Aorta (tissue), 5 donors: ENCODE measurements at regions not wholly inside any gene's neighbourhood (a gene's known extent, or its start where the extent isn't known, plus 50 kb on each side); places are given as distances from the start of the nearest gene placed in this dataset.
"Not testable (repeated sequence)": the region's sequence is repeated elsewhere in the genome, so short reads cannot be mapped to it uniquely, and the experiment has no call there.

Experiments used
- ATAC-seq: fragments of 200-7000 bp; cut with Tn5 transposase; one replicate; pipeline ENCODE4 v1.9.1; 2022; ENCODE audit warnings: moderate library complexity; ENCODE audit not compliant: low FRiP score
- DNase-seq, 2 donors: peaks; one replicate each; pipeline ENCODE4 v3.0.0-alpha.2; 2020
- H3K27ac ChIP-seq, 2 donors: one replicate each; pipeline ENCODE4 v1.5.1; 2013; ENCODE audit warnings: low read length in 2 of 2, mild to moderate bottlenecking in 2 of 2, moderate library complexity in 2 of 2, control low read depth in 1 of 2, inconsistent platforms in 1 of 2, low read depth in 1 of 2
- H3K27me3 ChIP-seq, 2 donors: one replicate each; pipeline ENCODE4 v1.6.1; 2013; ENCODE audit warnings: control low read depth in 1 of 2, low read length in 1 of 2, mild to moderate bottlenecking in 1 of 2, moderate library complexity in 1 of 2; ENCODE audit not compliant: insufficient read depth in 2 of 2, control insufficient read depth in 1 of 2
- H3K36me3 ChIP-seq, 2 donors: one replicate each; pipeline ENCODE4 v1.6.1; 2013; ENCODE audit warnings: control low read depth in 1 of 2, low read length in 1 of 2, mild to moderate bottlenecking in 1 of 2; ENCODE audit not compliant: insufficient read depth in 2 of 2, control insufficient read depth in 1 of 2
- H3K4me1 ChIP-seq, 2 donors: one replicate each; pipeline ENCODE4 v1.6.1; 2013; ENCODE audit warnings: low read length in 2 of 2, control low read depth in 1 of 2, mild to moderate bottlenecking in 1 of 2, moderate library complexity in 1 of 2; ENCODE audit not compliant: insufficient read depth in 2 of 2, control insufficient read depth in 1 of 2
- H3K4me3 ChIP-seq, 2 donors: one replicate each; pipeline ENCODE4 v1.5.1; 2013; ENCODE audit warnings: low read length in 2 of 2, control low read depth in 1 of 2, mild to moderate bottlenecking in 1 of 2
- H3K9me3 ChIP-seq: one replicate; pipeline ENCODE4 v1.6.1; 2013; ENCODE audit warnings: mild to moderate bottlenecking, low read length; ENCODE audit not compliant: control insufficient read depth
- WGBS, 2 donors: extraction: QIAGEN DNeasy Blood & Tissue Kit; methylation state at CpG; one replicate each; pipeline ENCODE4 v1.1.7; 2013; 5-methylcytosine and 5-hydroxymethylcytosine counted together
- intact Hi-C, 2 donors: fragments of 100-400 bp; cut with DNase I; formaldehyde crosslinking; loops; one replicate each; pipeline versions ENCODE4 v1.14.2 to v1.15.0; 2022
- donor health status: healthy with polysubstance abuse.
- donor health status: Bipolar disorder and iron deficiency.
- donor health status: DM: no; HTN: no; CAD: no.
- donor health status: DM: no; HTN: no; CAD: no.
- donor health status: DM: yes; HTN: yes; CAD: no.

GRCh38 chr22:22374163-22374562, 129.6 kb downstream of the VPREB1 start:
- H3K27ac ChIP-seq, result no peak overlapping the region
- no peak overlapping the region for H3K4me3 ChIP-seq
- no peaks in the 10 kb centered on the region for H3K4me1 ChIP-seq
- ATAC-seq (no peak), DNase-seq (no peak)
- H3K27me3 ChIP-seq, result no peaks in the 10 kb centered on the region
- no peaks in the 10 kb centered on the region for H3K36me3 ChIP-seq
- intact Hi-C loops, result no loop called here
- WGBS, 2 donors, result 45 to 69% methylated on average over 2 of the region's 2 CpGs
- no peaks in the 10 kb centered on the region for H3K9me3 ChIP-seq

- Histone ChIP-seq H3K4me1 (no peaks in the 10 kb centered on the region), H3K27me3 (no peaks in the 10 kb centered on the region), H3K36me3 (no peaks in the 10 kb centered on the region), H3K27ac (no peak overlapping the region), H3K4me3 (no peak overlapping the region), H3K9me3 (no peaks in the 10 kb centered on the region)
- intact Hi-C loops, result no loop called here
- no peak for ATAC-seq
- WGBS, 2 donors, result 53 to 61% methylated on average over 5 of the region's 5 CpGs
- DNase-seq, result no peak
These were observed 130.0 kb downstream of the VPREB1 start for GRCh38 chr22:22374579-22374978.

- H3K4me1 ChIP-seq, result no peaks in the 10 kb centered on the region
- 56 to 57% methylated on average over 7 of the region's 7 CpGs for WGBS, 2 donors
- no peaks in the 10 kb centered on the region for H3K9me3 ChIP-seq
- no peaks in the 10 kb centered on the region for H3K36me3 ChIP-seq
- ATAC-seq (peak; percentile 62), DNase-seq (no peak)
- H3K27me3 ChIP-seq, result no peaks in the 10 kb centered on the region
- no peak overlapping the region for H3K27ac ChIP-seq
- H3K4me3 ChIP-seq, result no peak overlapping the region
- intact Hi-C loops, result no loop called here
These were observed 131.2 kb downstream of the VPREB1 start for GRCh38 chr22:22375576-22376351.

- Histone ChIP-seq H3K4me3 (no peak overlapping the region), H3K36me3 (no peaks in the 10 kb centered on the region), H3K9me3 (no peaks in the 10 kb centered on the region), H3K27ac (no peak overlapping the region), H3K4me1 (no peaks in the 10 kb centered on the region), H3K27me3 (no peaks in the 10 kb centered on the region)
- 72 to 73% methylated on average over 3 of the region's 3 CpGs for WGBS, 2 donors
- DNase-seq (no peak), ATAC-seq (no peak)
- intact Hi-C loops, result no loop called here
These were observed 131.7 kb downstream of the VPREB1 start for GRCh38 chr22:22376352-22376706.

- ATAC-seq, intact Hi-C loops, H3K4me1 ChIP-seq, H3K27me3 ChIP-seq, H3K27ac ChIP-seq, H3K9me3 ChIP-seq, H3K36me3 ChIP-seq, DNase-seq, H3K4me3 ChIP-seq: not testable (repeated sequence)
- WGBS, 2 donors, result 67% methylated on average over 6 of the region's 6 CpGs
These were observed 131.7 kb downstream of the ZNF280B start for GRCh38 chr22:22376884-22377283.

GRCh38 chr22:22377335-22377734, 131.2 kb downstream of the ZNF280B start:
- no peak overlapping the region for H3K4me3 ChIP-seq
- intact Hi-C loops, result no loop called here
- H3K27me3 ChIP-seq, result no peaks in the 10 kb centered on the region
- H3K27ac ChIP-seq, result no peak overlapping the region
- ATAC-seq, result no peak
- H3K36me3 ChIP-seq, result no peaks in the 10 kb centered on the region
- H3K9me3 ChIP-seq, result no peaks in the 10 kb centered on the region
- DNase-seq, result no peak
- no peaks in the 10 kb centered on the region for H3K4me1 ChIP-seq

- Histone ChIP-seq H3K4me1 (no peaks in the 10 kb centered on the region), H3K4me3 (no peak overlapping the region), H3K27ac (no peak overlapping the region), H3K27me3 (no peaks in the 10 kb centered on the region), H3K36me3 (no peaks in the 10 kb centered on the region), H3K9me3 (no peaks in the 10 kb centered on the region)
- intact Hi-C loops, result no loop called here
- 57 to 61% methylated on average over 8 of the region's 8 CpGs for WGBS, 2 donors
- DNase-seq (no peak), ATAC-seq (no peak)
These were observed 129.8 kb downstream of the ZNF280B start for GRCh38 chr22:22378446-22379415.

- intact Hi-C loops, result no loop called here
- 20 to 21% methylated on average over 11 of the region's 11 CpGs for WGBS, 2 donors
- DNase-seq (no peak), ATAC-seq (no peak)
- Histone ChIP-seq H3K27ac (no peak overlapping the region), H3K27me3 (no peaks in the 10 kb centered on the region), H3K4me1 (no peaks in the 10 kb centered on the region), H3K36me3 (no peaks in the 10 kb centered on the region), H3K4me3 (no peak overlapping the region), H3K9me3 (no peaks in the 10 kb centered on the region)
These were observed 128.2 kb downstream of the ZNF280B start for GRCh38 chr22:22380098-22381030.
